ENCODE measurements at regions not wholly inside any gene's neighbourhood (a gene's known extent, or its start where the extent isn't known, plus 50 kb on each side); places are given as distances from the start of the nearest gene placed in this dataset.

- TF ChIP-seq CTCF (conservative IDR thresholded peaks at IDR 0.05; ENCODE audit: low read length) (no peak), EZH2phosphoT487 (IDR thresholded peaks at IDR 0.05; ENCODE audit: borderline replicate concordance, low read depth, low read length) (no peak)
These were observed 146.6 kb downstream of the KLF12 start for GRCh38 chr13:73987618-73988017.
